HG02642 (cell line): ENCODE measurements at regions not wholly inside any gene's neighbourhood (a gene's known extent, or its start where the extent isn't known, plus 50 kb on each side); places are given as distances from the start of the nearest gene placed in this dataset.

ENCODE experiments used
- ATAC-seq: cut with Tn5 transposase; IDR thresholded peaks from one replicate; pipeline ENCODE4 v1.9.1; 2021; ENCODE audit warnings: mild to moderate bottlenecking; ENCODE audit not compliant: unreplicated experiment, poor library complexity

GRCh38 chr20:19889011-19889953 lies 127.9 kb upstream of the NAA20 start:
- no peak for ATAC-seq

GRCh38 chr20:19890445-19891051 lies 126.6 kb upstream of the NAA20 start:
- no peak for ATAC-seq

GRCh38 chr20:19893356-19893755 lies 123.8 kb upstream of the NAA20 start:
- ATAC-seq = no peak

DNA sequence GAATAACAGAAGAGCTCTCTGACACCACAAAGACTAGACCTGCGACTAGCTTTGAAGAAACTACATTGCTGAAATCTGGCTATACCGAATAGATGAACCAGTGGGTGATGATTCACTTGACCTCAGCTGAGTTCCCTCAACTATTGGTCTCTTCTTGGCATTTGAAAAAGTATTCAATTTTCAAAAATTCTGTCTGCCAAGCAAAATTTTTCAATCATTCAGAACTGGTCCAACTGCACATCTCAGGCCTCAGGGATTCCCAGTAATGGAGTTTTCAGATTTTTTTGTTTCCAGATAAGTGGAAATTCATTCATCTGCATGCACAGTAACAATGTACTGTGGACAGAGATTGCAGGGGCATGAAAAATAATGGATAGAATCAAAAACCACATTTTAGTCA lies 121.4 kb upstream of the NAA20 start:
- no peak for ATAC-seq

DNA sequence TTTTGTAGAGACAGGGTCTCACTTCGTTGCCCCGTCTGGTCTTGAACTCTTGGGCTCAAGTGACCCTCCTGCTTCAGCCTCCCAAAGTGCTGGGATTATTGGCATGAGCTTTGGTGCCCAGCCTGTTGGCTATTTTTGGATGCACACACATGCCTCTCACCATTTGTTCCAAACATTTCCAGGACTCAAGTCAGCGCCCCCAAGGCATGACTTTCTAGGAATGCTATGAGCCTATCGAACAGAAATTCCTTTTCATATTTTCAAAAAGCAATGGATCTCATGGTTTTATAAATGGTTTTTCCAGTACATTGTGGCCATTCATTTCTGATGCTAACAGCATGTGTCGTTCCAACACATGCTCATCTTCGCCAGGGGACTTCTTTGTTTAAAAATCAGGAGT lies 119.3 kb upstream of the NAA20 start:
- no peak for ATAC-seq

- ATAC-seq = no peak
Measured at GRCh38 chr20:19901226-19901625, 115.9 kb upstream of the NAA20 start.

GRCh38 chr20:19903168-19903811 lies 113.9 kb upstream of the NAA20 start:
- ATAC-seq = no peak

GRCh38 chr20:19907326-19908056 lies 109.7 kb upstream of the NAA20 start:
- ATAC-seq = no peak

GRCh38 chr20:19908576-19908975 lies 108.6 kb upstream of the NAA20 start:
- ATAC-seq = no peak

DNA sequence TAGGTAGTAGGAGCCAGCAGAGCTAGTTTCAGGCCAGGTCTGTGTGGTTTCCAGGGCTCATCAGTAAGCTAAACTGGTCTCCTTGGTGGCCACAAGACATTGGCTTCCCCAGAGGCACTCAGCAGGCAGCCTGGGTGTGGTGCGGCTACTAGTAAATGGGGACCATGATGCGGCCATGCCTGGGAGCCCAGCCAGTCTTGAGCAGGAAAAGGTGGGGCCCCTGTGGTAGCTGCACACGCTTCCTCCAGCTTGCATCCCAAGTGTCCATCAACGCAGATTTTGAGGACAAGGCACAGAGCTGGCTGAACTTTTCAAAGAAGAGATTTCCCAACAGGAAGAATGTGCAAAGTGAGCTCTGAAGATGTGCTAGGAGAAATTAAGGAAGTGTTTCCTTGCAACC lies 107.4 kb upstream of the NAA20 start:
- no peak for ATAC-seq

- ATAC-seq = no peak
Measured at GRCh38 chr20:19911810-19912382, 105.3 kb upstream of the NAA20 start.

GRCh38 chr20:19913349-19913748 lies 103.8 kb upstream of the NAA20 start:
- no peak for ATAC-seq

GRCh38 chr20:19913927-19914614 lies 103.1 kb upstream of the NAA20 start:
- no peak for ATAC-seq

DNA sequence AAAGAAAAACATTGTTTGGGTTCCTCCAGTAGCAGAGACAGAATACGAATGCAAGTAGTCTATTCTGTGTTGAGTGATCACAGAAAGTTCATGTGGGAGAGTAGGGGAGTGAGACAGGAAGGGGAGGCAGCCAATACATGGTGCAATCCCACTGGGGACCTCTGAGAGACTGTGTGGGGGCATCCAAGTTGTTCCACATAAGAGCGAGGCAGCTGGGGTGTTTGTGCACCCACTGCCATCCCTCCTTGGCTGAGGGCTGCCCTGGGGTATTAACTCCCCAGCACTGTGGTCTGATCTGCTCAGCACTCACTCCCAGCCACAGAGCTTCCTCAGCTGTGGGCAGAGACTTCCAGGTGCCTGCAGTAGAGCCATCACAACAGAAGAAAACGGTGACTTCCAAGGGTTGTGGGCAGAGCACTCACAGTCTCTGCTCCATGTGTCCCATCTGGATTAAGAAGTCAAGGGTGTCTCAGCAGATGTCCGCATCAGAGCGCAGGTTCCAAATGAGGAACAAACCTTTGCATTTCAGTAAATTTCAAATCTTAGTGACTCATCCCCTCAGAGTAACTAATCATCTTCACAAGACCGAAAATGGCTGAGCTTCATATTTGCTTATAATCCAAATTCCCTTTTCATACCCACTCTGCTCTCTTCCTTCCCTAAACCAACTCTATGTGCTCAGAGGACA lies 101.9 kb upstream of the NAA20 start:
- no peak for ATAC-seq

GRCh38 chr20:19916531-19917485 lies 100.4 kb upstream of the NAA20 start:
- ATAC-seq = no peak

DNA sequence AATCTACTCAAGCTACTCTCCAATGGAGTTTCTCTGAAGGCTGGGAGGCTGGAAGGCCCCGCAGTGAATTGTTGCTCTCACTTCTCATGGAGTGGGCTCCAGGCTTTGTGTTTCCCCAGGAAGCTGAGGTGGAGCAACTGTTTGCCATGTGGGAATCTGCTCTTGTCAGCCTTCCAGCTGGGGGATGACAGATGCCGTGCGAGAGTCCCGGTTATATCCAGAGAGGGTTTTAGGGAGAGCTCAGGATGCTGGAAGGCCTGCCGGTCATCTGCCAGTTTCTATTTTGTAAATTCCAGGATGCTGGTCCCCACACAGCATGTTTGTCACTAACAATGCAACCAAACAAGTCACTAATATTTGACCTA lies 98.2 kb upstream of the NAA20 start:
- no peak for ATAC-seq

- no peak for ATAC-seq
Measured at GRCh38 chr20:19920381-19921138, 96.6 kb upstream of the NAA20 start.
